ENCODE measurements at regions not wholly inside any gene's neighbourhood (a gene's known extent, or its start where the extent isn't known, plus 50 kb on each side); places are given as distances from the start of the nearest gene placed in this dataset.
"Not testable (repeated sequence)": the region's sequence is repeated elsewhere in the genome, so short reads cannot be mapped to it uniquely, and the experiment has no call there.

DNA sequence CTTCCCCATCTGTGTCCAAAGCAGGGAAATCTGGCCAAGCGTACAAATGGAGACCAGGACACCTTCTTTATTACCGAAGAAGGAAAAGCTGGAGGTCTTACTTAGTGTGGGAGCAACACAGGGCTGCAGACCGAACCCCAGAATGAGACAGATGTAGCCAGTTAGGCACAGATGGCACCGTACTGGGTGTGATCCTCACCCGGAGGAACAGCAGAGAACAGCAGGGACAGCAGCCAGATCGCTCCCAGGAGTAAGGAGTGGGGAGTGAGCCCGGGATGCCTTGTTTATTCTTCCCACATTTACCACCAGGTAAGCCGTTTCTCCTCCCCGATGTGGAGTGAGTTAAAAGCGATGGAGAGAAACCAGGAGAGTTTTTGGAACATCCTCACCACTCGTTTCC is 150.7 kb upstream of the SPRED2 start:
- no peak for DNase-seq

GRCh38 chr2:65582364-65582763 is 150.0 kb upstream of the SPRED2 start:
- DNase-seq, result no peak

GRCh38 chr2:65580824-65581223 is 148.4 kb upstream of the SPRED2 start:
- no peak for DNase-seq

DNA sequence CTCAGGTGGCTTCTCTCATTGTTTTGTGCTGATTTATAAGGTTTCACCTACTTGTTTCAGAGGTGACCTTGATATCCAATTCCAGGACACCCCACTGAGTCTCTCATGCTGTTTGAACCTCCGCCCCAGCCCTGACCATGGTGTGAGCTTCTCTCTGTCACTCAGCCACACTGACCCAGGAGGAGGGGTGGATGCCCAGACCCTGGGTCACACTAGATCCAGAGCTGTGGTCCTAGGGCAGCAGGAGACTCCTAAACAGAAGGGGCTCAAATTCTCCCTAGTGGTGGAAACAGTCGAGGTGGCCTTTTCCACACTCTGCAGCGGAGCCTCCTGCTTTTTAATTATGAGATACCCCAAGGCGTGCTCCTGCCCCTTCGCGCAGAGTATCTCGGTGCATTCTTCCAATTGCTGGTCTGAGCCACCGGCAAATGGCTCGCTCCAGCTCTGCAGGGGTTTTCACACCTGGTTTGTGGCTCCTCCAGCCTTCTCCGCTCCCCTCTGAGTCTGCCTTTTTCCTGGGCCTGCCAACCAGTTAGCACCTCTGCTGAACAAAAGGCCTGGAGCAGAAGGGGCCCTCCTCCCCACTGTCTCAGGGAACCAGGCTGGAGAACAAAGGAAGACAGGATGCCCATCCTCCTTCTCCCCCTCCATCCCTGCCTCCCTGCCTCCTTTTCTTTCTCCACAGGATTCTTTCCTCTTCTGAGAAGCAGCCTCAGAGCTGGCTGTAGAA is 147.3 kb upstream of the SPRED2 start:
- DNase-seq, result no peak

- DNase-seq, result no peak
Observed at GRCh38 chr2:65577654-65578053, 145.3 kb upstream of the SPRED2 start.

DNA sequence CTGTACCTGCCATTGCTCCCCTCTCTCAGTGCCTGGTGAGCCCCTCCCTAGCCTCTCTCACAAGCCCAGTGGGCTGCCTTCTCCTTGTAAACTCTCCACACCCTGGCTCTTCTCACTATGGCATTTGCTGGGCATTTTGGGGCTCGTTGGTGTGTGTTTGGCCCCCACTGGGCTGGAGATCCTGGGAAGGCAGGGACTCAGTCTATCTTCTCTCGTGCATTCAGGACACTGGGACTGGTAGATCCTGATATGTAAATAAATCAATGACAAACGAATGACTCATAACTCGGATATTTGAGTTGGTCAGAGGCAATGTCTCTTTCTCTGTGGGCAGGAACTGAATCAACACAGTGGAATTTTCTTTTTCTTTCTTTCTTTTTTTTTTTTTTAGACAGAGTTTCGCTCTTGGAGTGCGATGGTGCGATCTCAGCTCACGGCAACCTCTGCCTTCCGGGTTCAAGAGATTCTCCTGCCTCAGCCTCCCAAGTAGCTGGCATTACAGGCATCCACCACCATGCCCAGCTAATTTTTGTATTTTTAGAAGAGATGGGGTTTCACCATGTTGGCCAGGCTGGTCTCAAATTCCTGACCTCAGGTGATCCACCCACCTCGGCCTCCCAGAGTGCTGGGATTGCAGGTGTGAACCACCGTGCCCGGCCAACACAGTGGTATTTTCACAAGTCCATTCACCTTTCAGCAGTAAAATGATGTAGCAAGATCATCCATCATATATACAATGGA is 144.6 kb upstream of the SPRED2 start:
- no peak for DNase-seq

DNA sequence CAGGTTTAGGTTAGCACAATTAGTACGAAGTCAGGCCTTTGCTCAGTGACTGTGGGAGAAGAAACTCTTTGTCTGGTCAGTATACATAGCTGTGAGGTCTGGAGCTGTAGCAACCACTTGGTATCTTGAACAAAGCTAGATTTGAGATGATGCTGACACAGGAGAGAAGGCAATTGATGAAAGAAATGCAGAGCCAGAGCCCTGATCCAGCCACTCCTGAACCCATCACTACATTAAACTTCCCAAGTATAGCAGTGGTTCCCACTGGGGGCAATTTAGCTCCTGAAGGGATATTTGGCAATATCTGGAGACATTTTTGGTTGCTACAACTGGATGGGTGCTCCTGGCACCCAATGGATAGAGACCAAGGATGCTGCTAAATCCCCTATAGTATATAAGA is 143.9 kb upstream of the SPRED2 start:
- DNase-seq, result no peak

GRCh38 chr2:65574993-65575392 is 142.6 kb upstream of the SPRED2 start:
- DNase-seq, result no peak

GRCh38 chr2:65568656-65569440 is 136.4 kb upstream of the SPRED2 start:
- DNase-seq, result not testable (repeated sequence)

DNA sequence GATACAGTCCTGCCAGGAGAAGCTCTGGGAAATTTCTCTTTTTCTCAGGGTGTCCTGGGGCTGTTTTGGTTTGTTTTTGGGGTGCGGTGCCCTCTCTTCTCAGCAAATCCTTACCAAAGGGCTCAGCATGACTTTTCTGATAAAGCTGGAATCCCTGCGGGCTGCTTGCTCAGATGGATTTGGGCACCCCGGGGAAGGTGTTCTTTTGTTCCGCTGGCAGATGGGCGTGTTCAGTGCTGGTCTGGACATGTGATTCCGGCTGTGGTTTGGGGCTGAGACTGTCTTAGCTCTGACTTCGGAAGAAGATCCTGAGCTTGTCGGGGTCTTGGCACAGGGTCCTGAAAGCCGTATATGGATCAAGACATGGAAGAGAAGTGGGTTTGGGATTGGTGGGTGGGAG is 134.2 kb upstream of the SPRED2 start:
- no peak for DNase-seq

- no peak for DNase-seq
Observed at GRCh38 chr2:65565681-65566080, 133.3 kb upstream of the SPRED2 start.

GRCh38 chr2:65564299-65564698 is 131.9 kb upstream of the SPRED2 start:
- DNase-seq, result no peak

- DNase-seq, result no peak
Observed at GRCh38 chr2:65562890-65563289, 130.5 kb upstream of the SPRED2 start.

- no peak for DNase-seq
Observed at GRCh38 chr2:65558743-65559142, 126.3 kb upstream of the SPRED2 start.

DNA sequence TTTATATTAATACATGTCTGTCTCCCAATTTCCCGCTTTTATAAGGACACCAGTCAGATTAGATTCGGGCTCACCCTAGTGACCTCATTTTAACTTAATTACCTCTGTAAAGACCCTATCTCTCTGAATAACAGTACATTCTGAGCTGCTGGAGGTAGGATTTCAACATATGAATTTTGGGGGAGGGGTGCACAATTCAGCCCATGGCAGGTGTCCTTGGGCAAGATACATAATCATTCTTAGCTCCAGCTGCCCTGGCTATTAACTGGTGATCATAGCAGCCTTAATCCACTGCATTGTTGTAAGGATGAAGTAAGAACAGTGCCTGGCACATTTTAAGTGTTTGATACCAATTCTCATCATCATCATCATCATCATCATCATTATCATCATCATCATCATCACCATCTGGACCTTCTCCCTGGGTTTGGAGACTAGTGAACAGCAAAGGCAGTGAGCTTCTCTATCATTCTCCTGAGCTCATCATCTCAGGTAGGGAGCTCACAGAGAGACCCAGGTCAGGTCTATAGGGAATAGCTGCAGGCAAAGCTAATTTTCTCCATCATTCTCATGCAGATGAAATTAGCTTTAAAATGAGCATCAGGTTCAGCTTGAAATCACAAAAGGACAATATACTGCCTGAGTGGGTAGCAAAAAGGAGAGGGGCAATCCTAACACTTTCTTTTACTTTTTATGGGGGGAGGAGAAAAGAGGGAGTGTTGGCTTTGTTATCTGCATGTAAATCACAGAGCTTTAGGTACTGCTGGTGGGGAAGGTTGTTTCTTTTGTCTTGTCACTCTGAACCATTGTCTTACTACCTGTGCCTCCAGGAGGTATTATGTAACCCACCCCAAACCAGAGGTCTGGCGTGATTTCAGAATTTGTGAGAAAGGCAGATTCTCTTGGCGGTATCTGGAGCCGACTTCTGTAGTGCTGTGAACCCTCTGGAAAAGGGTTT is 125.5 kb upstream of the SPRED2 start:
- DNase-seq, result no peak

GRCh38 chr2:65554765-65555591 is 122.6 kb upstream of the SPRED2 start:
- no peak for DNase-seq

DNA sequence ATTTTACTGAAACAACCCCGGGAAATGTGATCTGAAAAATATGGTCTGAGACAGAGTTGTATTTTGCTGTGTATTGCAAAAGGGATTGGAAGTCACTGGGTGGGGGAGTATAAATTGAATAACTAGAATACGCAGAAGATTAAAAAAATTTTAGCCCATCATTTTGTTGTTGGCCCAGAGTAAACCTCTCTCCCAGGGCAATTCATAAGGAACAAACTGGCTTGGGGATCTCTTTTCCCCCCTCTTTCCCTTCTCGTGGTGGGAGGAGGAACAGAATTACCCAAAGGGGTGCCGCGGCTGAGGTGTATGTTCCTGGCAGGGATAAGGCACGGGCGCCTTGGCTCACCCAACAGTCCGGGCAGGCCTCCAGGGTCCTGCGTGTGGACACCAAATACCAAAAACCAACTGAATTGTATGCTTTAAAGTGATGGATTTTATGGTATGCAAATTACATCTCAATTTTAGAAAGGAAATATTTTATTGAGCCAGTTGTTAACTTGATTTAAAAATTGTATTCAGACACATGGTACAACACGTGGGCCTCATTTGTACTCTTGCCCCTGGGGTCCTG is 121.2 kb upstream of the SPRED2 start:
- DNase-seq, result no peak

GRCh38 chr2:65551528-65551927 is 119.1 kb upstream of the SPRED2 start:
- no peak for DNase-seq

GRCh38 chr2:65550246-65550645 is 117.8 kb upstream of the SPRED2 start:
- DNase-seq, result no peak

GRCh38 chr2:65549631-65550030 is 117.2 kb upstream of the SPRED2 start:
- DNase-seq, result no peak

DNA sequence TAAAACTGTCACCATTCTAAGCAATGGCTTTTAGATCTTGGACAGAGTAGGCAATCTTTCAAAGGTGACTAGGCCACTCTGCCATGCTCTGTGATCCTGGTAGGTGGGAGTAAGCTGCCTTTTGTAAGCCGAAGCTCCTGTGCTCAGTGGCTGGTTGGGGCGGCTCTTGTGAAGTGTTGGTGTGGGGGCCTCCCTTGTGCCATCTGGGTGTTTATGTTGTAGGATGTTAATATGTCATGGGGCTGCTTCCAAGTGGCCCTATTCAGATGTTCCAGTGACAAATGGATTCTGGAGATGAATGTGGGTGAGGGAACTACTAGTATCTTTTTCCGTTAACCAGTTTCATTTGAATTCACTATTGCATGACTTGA is 116.8 kb upstream of the SPRED2 start:
- no peak for DNase-seq
